ENCODE measurements at regions not wholly inside any gene's neighbourhood (a gene's known extent, or its start where the extent isn't known, plus 50 kb on each side); places are given as distances from the start of the nearest gene placed in this dataset.

GRCh38 chr5:68522863-68523262 is 307.3 kb downstream of the PIK3R1 start:
- H3K4me1 Mint-ChIP-seq: no peaks in the 10 kb centered on the region
- H3K9me3 Mint-ChIP-seq: no peaks in the 10 kb centered on the region
- no peak for DNase-seq
- ATAC-seq: no peak
- H3K9me3 ChIP-seq (ENCODE audit: control insufficient read depth, insufficient read depth, low read length): no peaks in the 10 kb centered on the region
- H3K4me3 Mint-ChIP-seq: no peak overlapping the region
- H3K36me3 ChIP-seq (ENCODE audit: control insufficient read depth, insufficient read depth, low read length): no peaks in the 10 kb centered on the region
- intact Hi-C loops (cut with micrococcal nuclease): no loop called here
- TF ChIP-seq CTCF (IDR thresholded peaks at IDR 0.05): no peak
- H3K36me3 Mint-ChIP-seq: no peaks in the 10 kb centered on the region
- H3K27ac Mint-ChIP-seq: no peak overlapping the region
- H3K4me3 ChIP-seq (ENCODE audit: low read length): no peak overlapping the region
- no peaks in the 10 kb centered on the region for H3K27me3 ChIP-seq (ENCODE audit: control insufficient read depth, insufficient read depth, low read length)
- H3K4me1 ChIP-seq (ENCODE audit: control insufficient read depth, insufficient read depth, low read length): no peaks in the 10 kb centered on the region
- 96% methylated on average over 4 of the region's 4 CpGs for WGBS (ENCODE audit: insufficient coverage)
- H3K27me3 Mint-ChIP-seq (ENCODE audit: low read depth in 2 of 2): peaks cover 3 to 6% of the 10 kb centered on the region in 2 donors
- H3K27ac ChIP-seq (ENCODE audit: low read length): no peak overlapping the region

- DNase-seq (no peak), ATAC-seq (no peak)
- H3K9me3 ChIP-seq (ENCODE audit: control insufficient read depth, insufficient read depth, low read length): no peaks in the 10 kb centered on the region
- no peak overlapping the region for H3K4me3 Mint-ChIP-seq
- 94% methylated on average over 3 of the region's 3 CpGs for WGBS (ENCODE audit: insufficient coverage)
- H3K9me3 Mint-ChIP-seq: no peaks in the 10 kb centered on the region
- no peaks in the 10 kb centered on the region for H3K36me3 ChIP-seq (ENCODE audit: control insufficient read depth, insufficient read depth, low read length)
- no peak for TF ChIP-seq CTCF (IDR thresholded peaks at IDR 0.05)
- H3K27ac ChIP-seq (ENCODE audit: low read length): no peak overlapping the region
- H3K4me3 ChIP-seq (ENCODE audit: low read length): no peak overlapping the region
- no peak overlapping the region for H3K27ac Mint-ChIP-seq
- H3K4me1 ChIP-seq (ENCODE audit: control insufficient read depth, insufficient read depth, low read length): no peaks in the 10 kb centered on the region
- peaks cover 6 to 43% of the 10 kb centered on the region in 2 donors for H3K27me3 Mint-ChIP-seq (ENCODE audit: low read depth in 2 of 2)
- no peaks in the 10 kb centered on the region for H3K4me1 Mint-ChIP-seq
- H3K27me3 ChIP-seq (ENCODE audit: control insufficient read depth, insufficient read depth, low read length): no peaks in the 10 kb centered on the region
- intact Hi-C loops (cut with micrococcal nuclease): no loop called here
- no peaks in the 10 kb centered on the region for H3K36me3 Mint-ChIP-seq
Measured at GRCh38 chr5:68528821-68529273, 313.3 kb downstream of the PIK3R1 start.

GRCh38 chr5:68529581-68529980 is 314.0 kb downstream of the PIK3R1 start:
- Histone ChIP-seq H3K27me3 (ENCODE audit: control insufficient read depth, insufficient read depth, low read length) (no peaks in the 10 kb centered on the region), H3K27ac (ENCODE audit: low read length) (no peak overlapping the region), H3K4me1 (ENCODE audit: control insufficient read depth, insufficient read depth, low read length) (no peaks in the 10 kb centered on the region), H3K9me3 (ENCODE audit: control insufficient read depth, insufficient read depth, low read length) (no peaks in the 10 kb centered on the region), H3K36me3 (ENCODE audit: control insufficient read depth, insufficient read depth, low read length) (no peaks in the 10 kb centered on the region), H3K4me3 (ENCODE audit: low read length) (no peak overlapping the region)
- Mint-ChIP-seq H3K36me3 (no peaks in the 10 kb centered on the region), H3K4me1 (no peaks in the 10 kb centered on the region), H3K9me3 (no peaks in the 10 kb centered on the region), H3K27ac (no peak overlapping the region), H3K4me3 (no peak overlapping the region), H3K27me3 (ENCODE audit: low read depth in 2 of 2) (peaks cover 9 to 44% of the 10 kb centered on the region in 2 donors)
- intact Hi-C loops (cut with micrococcal nuclease): no loop called here
- WGBS (ENCODE audit: insufficient coverage): 81% methylated on average over 3 of the region's 3 CpGs
- DNase-seq: no peak
- no peak for ATAC-seq
- TF ChIP-seq CTCF (IDR thresholded peaks at IDR 0.05): no peak

GRCh38 chr5:68531970-68532369 is 316.4 kb downstream of the PIK3R1 start:
- no peak overlapping the region for H3K4me3 Mint-ChIP-seq
- no peak for TF ChIP-seq CTCF (IDR thresholded peaks at IDR 0.05)
- DNase-seq (no peak), ATAC-seq (peak in 1 of 3 donors; percentile 32)
- H3K27ac Mint-ChIP-seq: no peak overlapping the region
- H3K4me1 Mint-ChIP-seq: no peaks in the 10 kb centered on the region
- peaks cover 12 to 55% of the 10 kb centered on the region in 2 donors for H3K27me3 Mint-ChIP-seq (ENCODE audit: low read depth in 2 of 2)
- Histone ChIP-seq H3K36me3 (ENCODE audit: control insufficient read depth, insufficient read depth, low read length) (no peaks in the 10 kb centered on the region), H3K9me3 (ENCODE audit: control insufficient read depth, insufficient read depth, low read length) (no peaks in the 10 kb centered on the region), H3K27me3 (ENCODE audit: control insufficient read depth, insufficient read depth, low read length) (no peaks in the 10 kb centered on the region), H3K4me3 (ENCODE audit: low read length) (no peak overlapping the region), H3K27ac (ENCODE audit: low read length) (no peak overlapping the region), H3K4me1 (ENCODE audit: control insufficient read depth, insufficient read depth, low read length) (no peaks in the 10 kb centered on the region)
- H3K36me3 Mint-ChIP-seq: no peaks in the 10 kb centered on the region
- no peaks in the 10 kb centered on the region for H3K9me3 Mint-ChIP-seq
- intact Hi-C loops (cut with micrococcal nuclease): no loop called here
- WGBS (ENCODE audit: insufficient coverage): 64% methylated on average over 3 of the region's 4 CpGs
